B cell (primary cell): ENCODE measurements at regions not wholly inside any gene's neighbourhood (a gene's known extent, or its start where the extent isn't known, plus 50 kb on each side); places are given as distances from the start of the nearest gene placed in this dataset.

Source experiments
- ATAC-seq: fragments of 200-7000 bp; cut with Tn5 transposase; one replicate; pipeline ENCODE4 v1.10.0; 2021; ENCODE audit warnings: low read depth, mild to moderate bottlenecking, moderate number of reproducible peaks, moderate library complexity
- CTCF ChIA-PET: fragments of 350-600 bp; sonication (Branson Sonifier 250); formaldehyde crosslinking; loops from one replicate; lab custom pipeline; 2021; ENCODE audit warnings: antibody characterized with exemption, inconsistent platforms; lab: Charles Lee
- POLR2A ChIA-PET: fragments of 350-600 bp; sonication (Branson Sonifier 250); formaldehyde crosslinking; loops from one replicate; lab custom pipeline; 2021; ENCODE audit warnings: antibody characterized with exemption; lab: Charles Lee
- DNase-seq: peaks from one replicate; pipeline ENCODE4 v3.0.0; 2013
- H2AFZ ChIP-seq: 2 replicates; pipeline ENCODE4 v1.6.1; 2012; ENCODE audit warnings: mild to moderate bottlenecking, low read depth, low read length; ENCODE audit not compliant: insufficient read depth, poor library complexity, severe bottlenecking
- H3K27ac ChIP-seq, 2 donors: 1 replicate in 1 of 2; 2 replicates in 1 of 2; pipeline ENCODE4 v1.5.1; 2012 to 2013; ENCODE audit warnings: low read length in 2 of 2, mild to moderate bottlenecking in 2 of 2, moderate library complexity in 1 of 2
- H3K27me3 ChIP-seq, 4 experiments: fragments of 200-600 bp in 1 of 4; sonication (generic) in 1 of 4; replicated peaks in 1 of 4; 1 replicate in 2 of 4; 2 replicates in 2 of 4; pipeline versions ENCODE4 v1.6.1 to v1.7.0; 2013 to 2016; ENCODE audit warnings: low read length in 3 of 4, mild to moderate bottlenecking in 2 of 4, mixed read lengths in 1 of 4, moderate library complexity in 1 of 4; ENCODE audit not compliant: insufficient read depth in 4 of 4, control insufficient read depth in 3 of 4; ENCODE audit errors: control extremely low read depth in 1 of 4
- H3K36me3 ChIP-seq, 2 experiments: replicated peaks in 1 of 2; 1 replicate in 1 of 2; 2 replicates in 1 of 2; pipeline versions ENCODE4 v1.6.1 to v1.7.1; 2013; ENCODE audit warnings: low read length in 1 of 2; ENCODE audit not compliant: insufficient read depth in 2 of 2, control insufficient read depth in 1 of 2; ENCODE audit errors: control extremely low read depth in 1 of 2, extremely low read depth in 1 of 2
- H3K4me1 ChIP-seq, 2 donors: fragments of 200-600 bp in 1 of 2; sonication (generic) in 1 of 2; 1 replicate in 1 of 2; 2 replicates in 1 of 2; pipeline versions ENCODE4 v1.5.1 to v1.6.1; 2013 to 2017; ENCODE audit warnings: low read length in 2 of 2; ENCODE audit not compliant: control insufficient read depth in 2 of 2, insufficient read depth in 2 of 2
- H3K4me2 ChIP-seq: replicated peaks from 2 replicates; pipeline ENCODE3; 2012; ENCODE audit warnings: mild to moderate bottlenecking, low read depth, low read length; ENCODE audit not compliant: poor library complexity, severe bottlenecking
- H3K4me3 ChIP-seq, 5 experiments: fragments of 200-600 bp in 1 of 5; sonication (generic) in 1 of 5; 1 replicate in 3 of 5; 2 replicates in 2 of 5; pipeline versions ENCODE4 v1.5.1 to v1.7.0; 2011 to 2016; ENCODE audit warnings: low read length in 4 of 5, mild to moderate bottlenecking in 4 of 5, low read depth in 2 of 5, control low read depth in 1 of 5, moderate library complexity in 1 of 5; ENCODE audit not compliant: insufficient read depth in 1 of 5; ENCODE audit errors: control extremely low read depth in 1 of 5, extremely low read depth in 1 of 5
- H3K79me2 ChIP-seq: fragments of 200-600 bp; sonication (generic); one replicate; pipeline ENCODE4 v1.6.0; 2016; ENCODE audit warnings: low read length; ENCODE audit not compliant: control insufficient read depth, insufficient read depth
- H3K9ac ChIP-seq: fragments of 200-600 bp; sonication (generic); 2 replicates; pipeline ENCODE4 v1.6.1; 2017; ENCODE audit warnings: mild to moderate bottlenecking, low read length, moderate library complexity
- H3K9me3 ChIP-seq, 3 donors: one replicate each; pipeline versions ENCODE4 v1.6.1 to v1.7.1; 2013; ENCODE audit warnings: low read length in 2 of 3; ENCODE audit not compliant: control insufficient read depth in 2 of 3, insufficient read depth in 1 of 3; ENCODE audit errors: control extremely low read depth in 1 of 3
- H4K20me1 ChIP-seq: 2 replicates; pipeline ENCODE4 v1.6.0; 2012; ENCODE audit warnings: mild to moderate bottlenecking, low read length; ENCODE audit not compliant: insufficient read depth, control insufficient read depth, poor library complexity, severe bottlenecking
- H3K27ac Mint-ChIP-seq: one replicate; pipeline ENCODE4 v1.8.0; 2021; ENCODE audit warnings: mixed read lengths
- H3K27me3 Mint-ChIP-seq: one replicate; pipeline ENCODE4 v1.8.0; 2021; ENCODE audit warnings: mixed read lengths
- H3K4me1 Mint-ChIP-seq: one replicate; pipeline ENCODE4 v1.8.0; 2021; ENCODE audit warnings: mixed read lengths
- H3K4me3 Mint-ChIP-seq: one replicate; pipeline ENCODE4 v1.8.0; 2021; ENCODE audit warnings: mixed read lengths
- H3K9me3 Mint-ChIP-seq: one replicate; pipeline ENCODE4 v1.8.0; 2022; ENCODE audit warnings: mixed read lengths; ENCODE audit not compliant: insufficient read depth
- CTCF ChIP-seq: fragments of 200-600 bp; IDR thresholded peaks from one replicate; pipeline ENCODE4 v1.8.0; 2022; ENCODE audit warnings: antibody characterized with exemption, mild to moderate bottlenecking
- EZH2 ChIP-seq: IDR thresholded peaks from 2 replicates; pipeline ENCODE4 v1.6.1; 2012; ENCODE audit warnings: borderline replicate concordance, low read depth, mild to moderate bottlenecking, moderate library complexity, low read length; ENCODE audit not compliant: insufficient read depth, poor library complexity, severe bottlenecking
- WGBS: methylation state at CpG from one replicate; pipeline ENCODE4 v1.1.5; 2013; ENCODE audit warnings: missing lambda C conversion rate; ENCODE audit not compliant: insufficient coverage; 5-methylcytosine and 5-hydroxymethylcytosine counted together
- intact Hi-C: fragments of 100-400 bp; cut with micrococcal nuclease; formaldehyde crosslinking; loops from one replicate; pipeline ENCODE4 v1.10.0; 2022

- ATAC-seq: no peak
- Histone ChIP-seq H3K9ac (no peak overlapping the region), H3K4me3 (no peak overlapping the region), H3K9me3 (no peaks in the 10 kb centered on the region), H3K36me3 (no peaks in the 10 kb centered on the region), H2AFZ (no peak overlapping the region), H4K20me1 (no peaks in the 10 kb centered on the region), H3K4me2 (no peak overlapping the region), H3K27ac (no peak overlapping the region), H3K27me3 (no peaks in the 10 kb centered on the region), H3K79me2 (no peaks in the 10 kb centered on the region), H3K4me1 (no peaks in the 10 kb centered on the region)
- no peak overlapping the region for H3K4me3 Mint-ChIP-seq
- no peaks in the 10 kb centered on the region for H3K27me3 Mint-ChIP-seq
- no peak for DNase-seq
- no peak overlapping the region for H3K27ac Mint-ChIP-seq
- WGBS: 100% methylated on average over 1 of the region's 4 CpGs
- no peaks in the 10 kb centered on the region for H3K4me1 Mint-ChIP-seq
- POLR2A ChIA-PET: no interaction called here
- intact Hi-C loops: no loop called here
- no peaks in the 10 kb centered on the region for H3K9me3 Mint-ChIP-seq
- TF ChIP-seq EZH2: no peak
- TF ChIP-seq CTCF: no peak
- CTCF ChIA-PET: no interaction called here
Observed at GRCh38 chr5:33072296-33072695, 361.2 kb downstream of the NPR3 start.

- H3K27me3 ChIP-seq: no peaks in the 10 kb centered on the region
- H3K4me3 ChIP-seq: no peak overlapping the region
- H4K20me1 ChIP-seq: no peaks in the 10 kb centered on the region
- H3K4me3 Mint-ChIP-seq: no peak overlapping the region
- no peak overlapping the region for H3K27ac ChIP-seq
- no peak overlapping the region for H3K4me2 ChIP-seq
- POLR2A ChIA-PET: no interaction called here
- DNase-seq (no peak), ATAC-seq (no peak)
- H3K4me1 ChIP-seq: no peaks in the 10 kb centered on the region
- no peaks in the 10 kb centered on the region for H3K9me3 Mint-ChIP-seq
- no peaks in the 10 kb centered on the region for H3K36me3 ChIP-seq
- H3K27ac Mint-ChIP-seq: no peak overlapping the region
- H3K4me1 Mint-ChIP-seq: no peaks in the 10 kb centered on the region
- intact Hi-C loops: no loop called here
- CTCF ChIA-PET: no interaction called here
- 78% methylated on average over 2 of the region's 2 CpGs for WGBS
- H3K9ac ChIP-seq: no peak overlapping the region
- no peaks in the 10 kb centered on the region for H3K79me2 ChIP-seq
- H3K9me3 ChIP-seq: no peaks in the 10 kb centered on the region
- H3K27me3 Mint-ChIP-seq: no peaks in the 10 kb centered on the region
- H2AFZ ChIP-seq: no peak overlapping the region
- no peak for TF ChIP-seq EZH2
Observed at GRCh38 chr5:33072726-33073125, 361.6 kb downstream of the NPR3 start.
